ENCODE measurements at regions not wholly inside any gene's neighbourhood (a gene's known extent, or its start where the extent isn't known, plus 50 kb on each side); places are given as distances from the start of the nearest gene placed in this dataset.

DNA sequence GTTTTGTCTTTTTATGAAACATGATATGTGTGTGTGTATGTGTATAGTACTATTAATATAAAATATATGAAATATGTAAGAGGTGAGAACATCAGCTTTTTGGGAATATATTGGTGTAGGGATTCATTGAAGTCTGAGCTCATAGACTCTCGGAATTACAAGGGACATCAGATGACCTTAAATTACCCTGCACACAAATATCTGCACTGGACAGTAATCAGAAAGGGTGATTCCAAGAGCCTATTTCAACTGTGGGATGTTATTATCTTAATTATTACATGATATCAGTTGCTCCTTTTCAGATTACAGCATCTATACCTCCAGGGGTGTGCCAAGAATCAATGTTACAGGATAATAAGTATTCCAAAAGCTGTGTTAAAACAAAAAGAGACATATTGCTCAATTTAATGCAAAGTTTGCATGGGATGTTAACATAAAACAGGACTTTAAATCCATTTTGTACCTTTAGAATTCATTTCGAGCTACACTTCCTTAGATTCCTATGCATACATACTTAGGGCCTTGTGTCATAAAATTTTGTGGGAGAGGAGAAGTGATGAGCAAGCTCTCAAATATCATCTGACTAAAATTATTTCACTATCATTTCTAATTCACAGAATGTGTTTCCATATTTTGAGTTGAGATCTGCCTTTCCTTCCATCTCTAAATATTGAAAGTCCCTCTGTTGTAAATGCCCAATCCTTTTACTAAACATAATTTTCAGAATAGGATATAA lies 365.2 kb downstream of the BRINP1 start:
- no peak for DNase-seq (ENCODE audit: low spot score)

DNA sequence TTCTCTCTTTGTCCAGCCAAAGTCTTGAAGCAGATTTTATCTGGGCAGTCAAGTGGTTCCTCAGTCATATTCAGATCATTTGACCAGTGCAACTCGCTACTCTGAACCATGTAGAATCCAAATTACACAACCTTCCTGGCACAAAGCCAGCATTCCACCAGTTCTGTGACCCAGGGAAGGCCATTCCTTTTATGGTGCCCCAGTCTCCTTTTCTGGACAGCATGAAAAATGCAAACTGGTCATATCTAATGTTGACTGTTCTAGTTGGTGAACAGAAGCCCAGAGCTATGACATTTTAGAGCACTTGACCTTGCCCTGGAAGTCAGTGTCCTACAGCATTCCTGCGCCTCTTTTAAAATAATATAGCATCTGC lies 364.6 kb downstream of the BRINP1 start:
- DNase-seq (ENCODE audit: low spot score), result no peak

DNA sequence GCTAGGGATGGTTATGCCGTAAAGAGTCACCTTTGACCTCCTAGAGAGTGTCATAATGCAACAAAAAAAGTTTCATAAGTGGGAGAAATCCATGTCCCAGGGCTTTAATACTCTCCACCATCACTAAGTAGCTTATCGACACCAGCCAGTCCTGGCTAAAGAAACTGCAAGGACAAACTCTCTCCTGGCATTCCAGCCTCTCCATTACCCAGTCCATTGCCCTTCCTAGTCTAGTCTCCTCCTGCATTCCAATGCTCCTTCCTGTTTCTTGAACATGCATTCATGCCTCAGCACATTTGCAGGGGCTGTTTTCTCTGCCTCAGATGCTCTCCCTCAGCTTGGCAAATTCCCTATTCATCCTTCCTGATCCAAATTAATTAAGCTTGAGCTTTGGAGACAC lies 364.1 kb downstream of the BRINP1 start:
- DNase-seq (ENCODE audit: low spot score), result no peak

DNA sequence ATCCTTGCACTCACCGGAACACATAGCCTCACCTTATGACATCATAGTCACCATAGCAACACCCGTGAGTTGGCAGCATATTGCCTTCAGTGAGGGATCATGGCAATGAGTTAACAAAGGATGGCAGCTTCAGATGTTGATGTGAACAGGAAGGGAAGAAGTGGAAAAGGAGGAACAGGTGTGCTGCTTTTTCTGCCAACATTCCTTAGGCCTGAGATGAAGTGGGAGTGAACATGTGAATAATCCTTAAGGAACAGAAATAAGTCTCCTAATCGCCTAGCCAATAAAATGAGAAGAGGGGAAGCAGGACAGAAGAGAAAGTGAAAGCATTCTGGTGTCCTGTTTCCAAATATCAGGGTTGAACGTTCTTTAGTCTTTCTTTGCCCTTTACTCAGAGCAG lies 360.0 kb downstream of the BRINP1 start:
- DNase-seq (ENCODE audit: low spot score), result no peak

DNA sequence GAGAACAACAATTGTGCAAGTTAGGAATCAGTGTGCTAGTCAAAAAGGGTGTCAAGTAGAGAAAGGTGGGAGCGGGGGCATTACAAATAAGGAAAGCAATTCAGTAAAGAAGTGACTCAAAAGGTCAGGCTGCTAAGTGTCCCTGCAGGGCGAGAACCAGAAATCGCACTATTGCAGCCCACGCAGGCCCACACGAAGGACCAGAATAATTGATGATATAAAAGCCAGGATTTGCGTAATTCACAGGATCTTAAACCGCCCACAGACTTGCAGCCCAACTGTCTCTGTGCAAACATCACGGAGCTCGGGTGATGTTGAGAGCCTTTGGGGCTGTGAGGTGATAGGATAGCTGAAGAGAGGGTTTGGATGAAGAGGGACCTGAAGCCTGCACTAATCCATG lies 349.0 kb downstream of the BRINP1 start:
- DNase-seq (ENCODE audit: low spot score), result no peak

DNA sequence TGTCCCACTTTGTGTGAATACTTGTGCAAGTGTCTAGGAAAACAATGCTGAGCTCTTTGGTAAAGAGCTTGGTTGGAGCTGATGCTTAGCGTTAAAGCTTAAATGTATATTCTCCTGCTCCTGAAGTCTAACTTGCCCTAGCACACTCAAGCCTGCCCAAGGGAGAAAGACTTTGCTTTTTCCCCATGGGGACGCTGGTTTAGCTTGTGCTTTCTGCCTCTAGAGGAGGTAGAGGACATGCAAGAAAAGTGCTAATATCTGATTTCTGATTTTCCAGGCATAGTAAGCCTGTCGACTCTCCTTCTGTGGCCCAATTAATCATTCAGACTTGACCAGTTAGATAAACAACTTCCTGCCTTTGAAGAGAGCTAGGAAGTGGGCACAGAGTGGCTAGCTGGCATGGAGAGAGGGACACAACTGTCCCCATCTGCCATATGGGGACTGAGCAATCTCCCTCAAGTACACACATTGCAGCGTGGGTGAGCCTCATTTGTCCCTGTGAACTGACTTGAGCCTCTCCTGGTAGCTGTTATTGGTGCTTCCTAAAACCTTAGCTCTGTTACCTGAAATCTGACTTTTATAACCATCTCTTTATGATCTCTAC lies 348.4 kb downstream of the BRINP1 start:
- DNase-seq (ENCODE audit: low spot score), result no peak

DNA sequence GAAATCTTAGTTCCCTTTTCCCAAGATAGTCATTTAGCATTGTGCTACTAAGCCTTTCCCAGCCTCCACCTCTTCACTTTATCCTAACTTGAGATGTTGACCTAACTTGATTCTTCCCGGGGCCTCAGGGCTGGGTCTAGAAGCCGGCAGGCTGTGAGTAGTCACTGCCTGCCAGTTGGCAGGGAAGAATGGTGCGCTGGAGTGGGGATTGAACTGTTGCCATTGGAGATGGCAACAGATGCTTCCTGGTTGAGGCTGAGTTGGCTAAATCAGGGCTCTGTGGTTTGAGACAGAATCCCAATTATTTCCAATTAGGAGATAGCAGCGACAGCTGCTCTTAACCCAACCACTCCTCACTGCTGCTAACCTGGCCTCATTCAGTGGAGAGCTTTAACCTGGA lies 343.1 kb downstream of the BRINP1 start:
- DNase-seq (ENCODE audit: low spot score), result no peak

DNA sequence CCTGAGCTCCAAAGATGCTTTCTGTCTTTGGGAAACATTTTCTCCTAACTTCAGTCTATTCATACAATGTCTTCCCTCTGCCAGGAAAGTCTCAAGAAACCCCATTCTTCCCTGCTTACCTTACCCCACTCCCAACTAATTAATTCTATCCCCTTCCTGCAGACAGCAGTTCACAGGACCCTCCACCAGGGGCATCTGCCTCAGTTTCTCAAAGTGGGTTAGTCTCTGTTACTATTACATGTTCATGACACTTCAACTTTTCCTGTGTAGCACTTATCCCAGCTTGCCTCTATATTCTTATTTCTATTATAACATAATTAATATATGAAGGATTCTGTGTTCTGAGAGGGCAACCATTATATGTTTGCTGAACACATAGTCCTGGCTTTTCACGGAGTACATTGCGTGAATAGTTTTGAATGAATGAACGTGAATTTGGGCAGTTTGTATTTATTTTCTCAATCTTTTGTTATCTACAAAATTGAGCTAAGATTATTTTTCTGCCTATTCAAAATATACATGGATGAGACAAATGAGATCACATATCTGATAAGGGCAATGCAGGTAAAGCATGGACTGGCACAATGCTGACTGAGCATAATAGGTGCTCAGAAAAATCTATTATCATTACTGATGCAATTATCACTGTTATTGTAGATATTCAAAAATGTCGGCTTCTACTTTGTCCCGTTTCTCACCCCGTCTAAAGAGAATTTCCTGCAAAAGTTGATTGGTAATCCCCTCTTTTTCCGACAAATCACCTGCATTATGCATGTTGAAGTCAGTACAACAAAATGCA lies 341.1 kb downstream of the BRINP1 start:
- no peak for DNase-seq (ENCODE audit: low spot score)

DNA sequence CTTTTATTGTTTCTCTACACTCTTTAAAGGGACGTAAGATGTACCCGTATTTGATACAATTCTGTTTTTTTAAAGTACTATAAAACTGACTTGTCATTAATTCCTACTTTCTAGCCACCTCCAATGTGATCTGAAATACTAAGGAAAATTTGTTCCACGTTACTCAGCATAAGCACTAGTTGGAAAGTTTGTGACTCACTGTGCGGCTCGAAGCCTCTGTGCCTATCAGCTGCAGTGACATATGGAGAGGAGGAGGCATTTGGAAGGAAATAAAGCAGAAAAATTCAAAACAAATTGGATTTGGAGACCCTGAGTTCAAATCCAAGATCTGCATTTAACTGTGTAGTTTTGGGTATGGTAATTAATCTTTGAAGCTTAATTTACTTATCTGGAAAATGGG lies 339.3 kb downstream of the BRINP1 start:
- DNase-seq (ENCODE audit: low spot score), result no peak

DNA sequence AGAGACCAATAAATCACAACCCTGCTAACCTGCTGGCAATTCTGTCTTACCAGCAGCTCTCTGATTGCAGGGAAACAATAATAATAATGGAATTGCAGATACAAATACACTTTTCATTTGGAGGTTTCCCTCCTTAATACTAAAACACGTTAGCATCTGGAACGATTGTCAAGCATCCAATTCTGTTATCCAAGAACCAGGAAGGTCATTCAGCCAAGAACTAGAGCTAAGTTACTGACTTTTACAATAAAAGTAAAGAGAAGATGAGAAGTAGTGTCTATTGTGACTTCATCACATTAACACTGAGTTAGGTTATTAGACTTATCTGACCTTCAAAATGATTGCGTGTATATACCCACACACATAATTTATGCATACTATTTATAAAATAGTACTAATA lies 335.6 kb downstream of the BRINP1 start:
- DNase-seq (ENCODE audit: low spot score), result no peak

DNA sequence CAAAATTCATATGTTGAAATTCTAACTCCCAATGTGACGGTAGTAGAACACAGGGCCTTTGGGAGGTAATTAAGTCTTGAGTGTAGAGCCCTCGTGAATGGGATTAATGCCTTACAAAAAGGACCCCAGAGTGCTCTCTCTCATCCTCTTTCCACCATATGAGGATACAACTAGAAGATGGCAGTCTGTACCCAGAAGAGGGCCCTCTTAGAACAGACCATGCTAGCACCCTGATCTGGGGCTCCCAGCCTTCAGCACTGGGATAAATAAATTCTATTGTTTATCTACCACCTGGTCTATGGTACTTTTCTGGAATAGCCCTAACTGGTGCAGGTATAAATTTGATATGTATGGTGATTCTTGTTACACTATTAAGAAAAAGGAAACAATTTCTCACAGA lies 332.3 kb downstream of the BRINP1 start:
- DNase-seq (ENCODE audit: low spot score), result no peak

DNA sequence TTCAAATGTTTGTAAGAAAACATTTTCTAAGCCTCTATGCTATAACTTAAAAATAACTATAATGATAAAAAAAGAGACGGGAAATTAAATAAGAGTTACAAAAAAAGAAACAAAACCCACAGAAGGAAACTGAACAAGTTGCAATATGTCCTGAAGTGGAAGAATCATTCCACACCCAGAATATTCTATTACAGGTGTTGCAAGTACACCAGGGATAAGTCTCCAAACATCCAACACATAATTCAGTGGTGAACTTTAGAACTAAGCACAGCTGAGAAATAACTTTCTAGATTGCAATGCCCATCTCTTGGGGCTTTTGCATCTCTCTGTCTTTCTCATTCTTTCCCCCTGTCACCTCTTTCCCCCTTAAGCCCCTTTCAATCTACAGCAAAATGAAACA lies 325.2 kb downstream of the BRINP1 start:
- DNase-seq (ENCODE audit: low spot score), result no peak

DNA sequence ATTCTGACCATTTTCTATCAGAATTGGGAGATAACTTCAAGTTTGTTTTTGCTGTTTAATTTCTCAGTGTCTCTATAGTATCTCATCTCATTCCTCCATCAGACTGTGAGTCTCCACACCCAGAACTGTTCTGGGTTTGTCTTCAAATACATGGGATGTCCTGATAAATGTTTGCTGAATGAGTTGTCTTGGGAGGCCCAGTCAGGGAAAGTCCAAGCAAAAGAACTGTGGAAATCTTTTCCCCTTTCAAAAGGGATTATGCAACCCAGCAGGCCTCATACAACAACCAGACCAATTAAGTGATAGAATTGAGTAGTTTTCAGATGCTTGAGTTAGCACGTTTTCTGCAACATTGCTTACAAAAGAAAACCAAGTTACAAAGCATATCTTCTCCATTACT lies 324.4 kb downstream of the BRINP1 start:
- no peak for DNase-seq (ENCODE audit: low spot score)

DNA sequence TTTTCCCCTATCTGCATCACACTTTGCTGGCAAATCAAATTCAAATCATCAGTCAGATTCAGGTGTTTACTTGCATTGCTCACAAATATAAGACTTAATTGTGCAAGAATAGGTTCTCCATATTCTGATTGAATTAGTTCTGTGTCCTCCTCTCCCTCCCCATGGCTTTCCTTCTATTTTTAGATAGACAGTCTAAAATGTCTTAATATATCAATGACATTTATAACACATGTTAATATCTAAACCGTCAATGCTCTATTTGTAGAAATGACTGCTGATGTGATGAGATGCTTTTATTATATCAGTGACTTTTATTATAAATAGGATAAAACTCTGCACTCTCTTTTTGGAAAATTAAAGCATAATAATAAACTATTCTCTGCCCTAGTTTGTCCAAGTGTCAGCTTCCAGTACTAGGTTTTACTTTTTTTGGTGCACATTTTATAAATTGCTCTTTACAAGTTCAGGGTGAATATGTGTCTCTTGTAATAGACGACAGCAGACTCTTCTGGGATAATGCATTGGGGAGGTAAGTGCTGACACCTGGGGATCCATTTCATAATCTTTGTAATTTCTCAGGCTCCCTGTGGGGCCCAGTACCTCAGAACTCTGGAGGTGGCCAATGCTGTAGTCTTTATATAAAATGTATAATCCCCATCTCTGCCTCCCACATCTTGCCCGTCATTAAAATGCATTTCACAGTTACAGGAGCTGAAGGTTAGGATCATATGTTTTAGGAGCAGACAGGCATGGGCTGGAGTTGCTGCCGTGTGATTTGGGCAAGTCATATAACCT lies 321.5 kb downstream of the BRINP1 start:
- no peak for DNase-seq (ENCODE audit: low spot score)

DNA sequence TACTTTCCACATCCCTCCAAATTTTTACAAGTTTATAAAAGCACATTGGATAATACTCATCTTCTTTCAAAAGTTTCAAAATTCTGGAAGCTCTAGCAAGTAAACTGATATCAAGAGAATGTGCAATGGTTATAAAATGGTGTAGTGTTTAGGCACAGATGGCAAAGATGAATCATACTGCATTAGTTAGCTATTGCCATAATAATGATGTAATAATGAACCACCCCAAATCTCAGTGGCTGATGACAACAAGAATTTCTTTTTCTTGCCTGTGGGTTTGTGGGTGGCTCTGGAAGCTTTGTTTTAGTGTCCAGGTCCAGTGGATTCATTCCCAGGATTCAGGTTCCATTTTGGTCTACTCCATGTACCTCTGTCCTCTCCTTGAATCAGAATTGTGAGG lies 319.0 kb downstream of the BRINP1 start:
- no peak for DNase-seq (ENCODE audit: low spot score)

DNA sequence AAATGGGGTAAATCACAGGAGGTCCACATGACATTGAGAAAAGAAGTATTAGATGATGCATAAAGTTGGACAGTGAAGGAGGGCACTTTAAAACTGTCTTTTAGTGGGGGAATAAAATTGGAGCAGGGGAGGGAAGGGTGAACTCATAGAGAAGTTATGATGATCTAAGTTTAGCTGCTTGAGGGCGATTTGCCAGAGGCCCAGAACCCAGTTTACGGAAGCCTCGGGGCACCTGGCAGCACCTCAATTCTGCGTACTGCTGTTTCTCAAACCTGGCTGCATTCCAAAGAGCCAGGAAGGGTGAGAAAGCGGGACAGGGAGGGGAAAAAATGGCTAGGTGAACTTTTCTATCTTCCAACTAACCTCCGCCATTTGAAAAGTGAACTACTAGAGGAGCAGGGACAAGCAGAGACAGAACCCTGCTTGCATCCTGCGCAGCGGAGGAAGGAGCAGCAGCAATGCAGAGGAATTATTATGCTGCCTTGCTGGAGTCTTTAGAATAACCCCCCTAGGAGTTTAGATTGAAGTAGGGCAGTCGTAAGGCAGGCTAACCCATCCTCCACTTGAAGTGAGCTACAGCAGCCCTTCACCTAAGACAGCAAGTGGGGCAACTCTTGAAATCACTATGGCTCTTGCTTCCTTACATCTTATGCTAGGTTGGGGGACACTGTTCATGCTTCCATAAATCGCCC lies 316.8 kb downstream of the BRINP1 start:
- no peak for DNase-seq (ENCODE audit: low spot score)

DNA sequence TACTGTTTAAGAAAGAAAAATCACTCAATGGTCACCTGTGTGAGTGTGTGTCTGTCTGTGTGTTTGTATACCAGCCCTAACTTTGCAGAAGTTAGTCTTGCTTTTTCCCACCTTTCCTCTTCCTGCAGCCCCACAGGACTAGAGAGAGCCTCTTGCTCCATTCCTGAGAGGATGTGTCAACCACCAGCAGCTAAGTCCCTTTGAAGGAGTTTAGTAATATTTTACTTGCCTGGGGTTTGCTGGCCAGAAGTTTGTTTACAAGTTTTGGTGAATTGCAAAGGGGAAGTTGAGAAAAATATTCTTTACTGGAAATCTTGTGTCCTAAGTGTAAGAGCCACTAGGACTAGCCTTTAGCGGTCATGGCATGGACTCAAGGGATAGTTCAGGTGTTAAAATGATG lies 316.2 kb downstream of the BRINP1 start:
- no peak for DNase-seq (ENCODE audit: low spot score)

DNA sequence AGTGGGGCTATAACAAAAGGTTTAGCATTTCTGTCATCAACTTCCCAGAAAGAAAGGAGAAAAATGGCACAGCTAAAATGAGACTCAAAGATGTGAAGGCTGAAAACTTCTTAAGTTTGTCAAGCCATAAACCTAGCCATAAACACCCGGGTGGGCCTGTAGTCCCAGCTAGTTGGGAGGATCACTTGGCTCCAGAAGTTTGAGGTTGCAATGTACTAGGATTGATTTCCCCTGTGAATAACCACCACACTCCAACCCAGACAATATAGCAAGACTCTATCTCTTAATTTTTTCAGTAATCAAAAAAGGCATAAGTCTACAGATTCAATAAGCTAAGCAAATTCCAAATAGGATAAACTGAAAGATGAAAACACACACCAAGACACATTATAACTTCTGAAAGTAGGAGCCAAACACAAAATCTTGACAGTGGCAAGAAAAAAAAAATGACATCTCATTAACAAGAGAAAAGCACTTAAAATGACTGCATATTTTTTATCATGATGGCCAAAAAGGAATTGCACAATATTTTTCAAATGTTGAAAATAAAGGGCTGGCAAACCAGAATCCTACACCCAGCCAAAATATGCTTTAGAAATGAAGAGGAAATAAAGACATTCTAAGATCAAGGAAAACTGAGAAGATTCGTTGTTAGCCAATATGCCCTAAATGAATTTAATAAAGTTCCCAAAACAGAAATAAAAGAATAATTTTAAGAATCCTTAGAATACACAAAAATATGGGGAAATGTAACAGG lies 308.4 kb downstream of the BRINP1 start:
- DNase-seq (ENCODE audit: low spot score), result no peak

DNA sequence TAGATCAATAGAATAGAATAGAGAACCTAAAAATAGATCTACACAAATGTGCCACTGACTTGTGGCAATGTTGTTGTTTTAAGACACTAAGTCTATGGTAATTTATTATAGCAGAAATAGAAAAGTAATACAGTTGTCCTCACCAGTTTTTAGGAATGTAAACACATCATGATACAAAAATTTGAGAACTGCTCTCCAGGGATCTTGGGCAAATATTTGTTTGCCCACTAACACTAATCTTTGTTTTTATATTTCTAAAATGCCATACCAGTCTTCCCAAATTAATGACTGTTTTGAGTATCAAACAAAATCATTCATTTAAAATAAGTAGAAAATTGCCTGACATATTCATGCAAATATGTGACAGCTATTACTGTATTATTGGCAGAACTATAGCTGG lies 297.6 kb downstream of the BRINP1 start:
- DNase-seq (ENCODE audit: low spot score), result no peak

DNA sequence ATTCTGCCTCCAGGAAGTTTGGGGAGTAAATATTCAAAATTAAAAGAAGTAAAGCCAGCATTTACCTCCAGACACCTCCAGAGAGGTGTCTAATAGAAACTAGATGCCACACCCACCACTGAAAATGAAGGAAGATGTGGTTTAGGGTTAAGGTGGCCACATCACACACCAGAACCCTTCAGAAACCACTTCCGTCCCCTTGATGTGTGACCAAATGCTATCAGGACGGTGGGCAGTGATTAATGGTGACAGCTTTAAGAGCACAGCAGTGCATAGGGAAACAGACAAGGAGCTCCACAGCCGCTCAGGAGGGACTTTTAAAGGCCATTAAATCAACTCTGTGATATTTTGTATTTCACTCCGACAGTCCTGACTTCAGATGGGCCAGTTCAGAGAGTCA lies 295.2 kb downstream of the BRINP1 start:
- no peak for DNase-seq (ENCODE audit: low spot score)

DNA sequence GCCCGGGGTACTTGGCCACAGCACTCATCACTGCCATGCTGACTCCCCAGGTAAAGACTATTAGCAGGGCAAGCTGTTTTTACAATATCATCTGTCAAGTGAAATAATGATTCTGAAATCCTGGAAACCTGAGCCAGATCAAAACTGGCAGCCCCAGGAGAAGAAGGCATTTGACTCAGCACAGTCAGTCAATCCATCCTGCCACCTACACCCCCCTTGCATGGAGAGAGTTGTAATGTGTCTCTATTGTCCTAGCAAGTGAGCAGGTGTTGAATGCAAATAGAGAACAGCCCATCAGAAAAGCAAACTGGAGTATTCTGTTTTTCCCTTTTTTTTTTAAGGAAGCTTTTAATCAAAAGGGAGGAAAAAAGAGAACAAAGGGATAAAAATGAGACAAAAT lies 291.2 kb downstream of the BRINP1 start:
- no peak for DNase-seq (ENCODE audit: low spot score)
